Calu3 (cell line): ENCODE measurements at regions not wholly inside any gene's neighbourhood (a gene's known extent, or its start where the extent isn't known, plus 50 kb on each side); places are given as distances from the start of the nearest gene placed in this dataset.

Experiments used
- BruUV-seq: library from RNA; stranded (reverse); fragments of 400-500 nt; replicated peaks from 2 replicates; lab custom pipeline; 2021; lab: Mats Ljungman, UMichigan
- CTCF ChIA-PET: fragments of 300-600 bp; sonication (Branson Sonifier 250); formaldehyde crosslinking; loops from one replicate; lab custom pipeline; 2022; ENCODE audit warnings: antibody characterized with exemption; lab: Charles Lee
- DNase-seq: peaks from one replicate; pipeline ENCODE4 v3.0.0; 2022
- H3K27ac Mint-ChIP-seq: one replicate; pipeline ENCODE4 v1.8.0; 2022; ENCODE audit warnings: mixed read lengths; ENCODE audit not compliant: unreplicated experiment
- H3K27me3 Mint-ChIP-seq: one replicate; pipeline ENCODE4 v1.8.0; 2022; ENCODE audit warnings: mixed read lengths; ENCODE audit not compliant: unreplicated experiment
- H3K36me3 Mint-ChIP-seq: one replicate; pipeline ENCODE4 v1.8.0; 2022; ENCODE audit warnings: mild to moderate bottlenecking, moderate library complexity, mixed read lengths; ENCODE audit not compliant: insufficient read depth, unreplicated experiment
- H3K4me1 Mint-ChIP-seq: one replicate; pipeline ENCODE4 v1.8.0; 2022; ENCODE audit warnings: mild to moderate bottlenecking, low read depth, mixed read lengths; ENCODE audit not compliant: unreplicated experiment
- H3K4me3 Mint-ChIP-seq: one replicate; pipeline ENCODE4 v1.8.0; 2022; ENCODE audit warnings: mild to moderate bottlenecking, low read depth, moderate library complexity, mixed read lengths; ENCODE audit not compliant: unreplicated experiment
- H3K9me3 Mint-ChIP-seq: one replicate; pipeline ENCODE4 v1.8.0; 2022; ENCODE audit warnings: low read depth, mixed read lengths; ENCODE audit not compliant: unreplicated experiment
- CTCF ChIP-seq: fragments of 200-600 bp; IDR thresholded peaks from one replicate; pipeline ENCODE4 v1.8.0; 2022; ENCODE audit warnings: antibody characterized with exemption; ENCODE audit not compliant: unreplicated experiment
- intact Hi-C: fragments of 100-400 bp; cut with micrococcal nuclease; formaldehyde crosslinking; loops from one replicate; pipeline ENCODE4 v1.10.0; 2022; ENCODE audit not compliant: unreplicated experiment

GRCh38 chr9:14445946-14446345, 132.0 kb upstream of the NFIB start:
- Mint-ChIP-seq H3K36me3 (no peaks in the 10 kb centered on the region), H3K4me1 (no peaks in the 10 kb centered on the region), H3K27ac (no peak overlapping the region), H3K9me3 (peaks cover 4% of the 10 kb centered on the region), H3K27me3 (no peaks in the 10 kb centered on the region), H3K4me3 (no peak overlapping the region)
- DNase-seq, result no peak
- CTCF ChIA-PET, result no interaction called here
- no TSS peak for BruUV-seq
- intact Hi-C loops, result no loop called here
- no peak for TF ChIP-seq CTCF

GRCh38 chr9:14442956-14443355, 129.0 kb upstream of the NFIB start:
- no peak for DNase-seq
- intact Hi-C loops, result no loop called here
- peaks cover 2% of the 10 kb centered on the region for H3K9me3 Mint-ChIP-seq
- CTCF ChIA-PET, result interaction anchor here (0.6 kb wide), 1 partner anchor 876 kb away, joined by 3 read pairs; no protein-coding TSS in a partner anchor
- no peak for TF ChIP-seq CTCF
- no peak overlapping the region for H3K4me3 Mint-ChIP-seq
- no peaks in the 10 kb centered on the region for H3K27me3 Mint-ChIP-seq
- no TSS peak for BruUV-seq
- H3K27ac Mint-ChIP-seq, result no peak overlapping the region
- H3K36me3 Mint-ChIP-seq, result no peaks in the 10 kb centered on the region
- H3K4me1 Mint-ChIP-seq, result peaks cover 2% of the 10 kb centered on the region

- TF ChIP-seq CTCF, result no peak
- H3K27me3 Mint-ChIP-seq, result no peaks in the 10 kb centered on the region
- no TSS peak for BruUV-seq
- peaks cover 2% of the 10 kb centered on the region for H3K9me3 Mint-ChIP-seq
- DNase-seq, result no peak
- H3K27ac Mint-ChIP-seq, result no peak overlapping the region
- no peak overlapping the region for H3K4me3 Mint-ChIP-seq
- H3K36me3 Mint-ChIP-seq, result no peaks in the 10 kb centered on the region
- CTCF ChIA-PET, result no interaction called here
- intact Hi-C loops, result no loop called here
- peaks cover 8% of the 10 kb centered on the region for H3K4me1 Mint-ChIP-seq
Observed at GRCh38 chr9:14441976-14442651, 128.2 kb upstream of the NFIB start.

GRCh38 chr9:14441115-14441514, 127.2 kb upstream of the NFIB start:
- Mint-ChIP-seq H3K4me1 (peaks cover 17% of the 10 kb centered on the region), H3K4me3 (no peak overlapping the region), H3K27ac (no peak overlapping the region), H3K9me3 (peaks cover 2% of the 10 kb centered on the region), H3K27me3 (no peaks in the 10 kb centered on the region), H3K36me3 (no peaks in the 10 kb centered on the region)
- no TSS peak for BruUV-seq
- TF ChIP-seq CTCF, result no peak
- intact Hi-C loops, result no loop called here
- no peak for DNase-seq
- CTCF ChIA-PET, result interaction anchor here (0.6 to 0.7 kb wide), 2 partner anchors 68 to 566 kb away, joined by 3 to 4 read pairs; no protein-coding TSS in a partner anchor
